Activated CD4-positive, CD25-positive, alpha-beta regulatory T cell (primary cell): ENCODE measurements at regions not wholly inside any gene's neighbourhood (a gene's known extent, or its start where the extent isn't known, plus 50 kb on each side); places are given as distances from the start of the nearest gene placed in this dataset.
"Not testable (repeated sequence)": the region's sequence is repeated elsewhere in the genome, so short reads cannot be mapped to it uniquely, and the experiment has no call there.

ENCODE experiments used
- DNase-seq, 4 experiments: peaks; one replicate each; lab custom pipeline; 2025; lab: John Stamatoyannopoulos, UW

DNA sequence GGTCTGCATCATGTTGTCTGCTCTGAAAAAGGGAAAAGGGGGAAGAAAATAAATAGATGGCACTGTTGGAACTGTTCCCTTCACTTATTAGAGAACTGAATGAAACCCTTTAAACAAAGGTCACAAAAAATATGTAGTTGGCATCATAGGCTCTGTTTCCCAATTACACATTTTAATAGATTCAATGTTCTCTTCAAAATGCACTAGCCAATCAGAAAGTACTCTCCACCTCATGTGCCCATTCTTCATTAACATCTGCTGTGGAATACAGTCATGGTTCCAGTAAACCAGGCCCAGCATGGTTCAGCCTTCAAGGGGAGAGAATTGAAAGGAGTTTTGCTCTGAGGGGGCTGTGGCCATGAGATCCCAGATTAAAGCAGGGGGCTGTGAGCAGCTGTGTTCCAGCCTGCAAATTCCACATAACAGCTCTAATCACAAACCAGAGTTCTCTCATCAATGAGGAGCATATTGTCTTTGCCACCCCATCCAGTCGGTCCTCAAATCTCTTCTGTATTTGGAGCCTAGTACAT lies 165.9 kb upstream of the CREB1 start:
- DNase-seq, result no peak

GRCh38 chr2:207370646-207371045 lies 159.1 kb upstream of the CREB1 start:
- no peak for DNase-seq

DNA sequence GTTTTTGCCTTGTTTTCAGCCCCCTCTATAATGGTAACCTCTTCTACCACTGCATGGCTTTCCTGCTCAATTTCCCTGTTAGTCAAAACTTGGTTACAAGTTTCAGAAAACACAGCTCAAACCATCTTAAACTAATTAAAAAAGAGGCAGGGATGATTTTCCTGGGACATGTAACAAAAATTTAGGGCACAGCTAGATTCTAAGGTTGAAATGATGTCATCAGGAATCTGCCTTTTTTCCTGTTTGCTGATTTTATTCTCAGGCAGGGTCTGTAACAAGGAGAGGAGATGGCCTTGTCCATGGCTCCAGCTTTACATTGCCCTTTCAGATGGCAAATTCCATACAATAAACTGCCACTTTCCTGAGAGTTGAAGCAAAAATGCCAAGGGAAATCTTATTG lies 157.9 kb upstream of the CREB1 start:
- no peak for DNase-seq

DNA sequence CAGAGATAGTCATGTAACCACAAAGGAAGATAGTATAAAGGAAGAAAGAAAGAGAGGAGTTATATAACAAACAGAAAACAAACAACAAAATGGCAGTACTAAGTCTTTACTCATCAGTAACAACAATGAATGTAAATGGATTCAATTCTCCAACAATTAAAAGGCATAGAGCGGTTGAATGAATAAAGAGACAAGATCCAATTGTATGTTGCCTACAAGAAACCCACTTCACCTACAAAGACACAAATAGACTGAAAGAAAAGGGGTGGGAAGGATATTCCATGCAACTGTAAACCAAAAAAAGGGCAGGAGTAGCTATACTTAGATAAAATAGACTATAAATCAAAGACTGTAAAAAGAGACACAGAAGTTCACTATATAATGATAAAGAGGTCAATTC lies 157.3 kb upstream of the CREB1 start:
- DNase-seq, result no peak

DNA sequence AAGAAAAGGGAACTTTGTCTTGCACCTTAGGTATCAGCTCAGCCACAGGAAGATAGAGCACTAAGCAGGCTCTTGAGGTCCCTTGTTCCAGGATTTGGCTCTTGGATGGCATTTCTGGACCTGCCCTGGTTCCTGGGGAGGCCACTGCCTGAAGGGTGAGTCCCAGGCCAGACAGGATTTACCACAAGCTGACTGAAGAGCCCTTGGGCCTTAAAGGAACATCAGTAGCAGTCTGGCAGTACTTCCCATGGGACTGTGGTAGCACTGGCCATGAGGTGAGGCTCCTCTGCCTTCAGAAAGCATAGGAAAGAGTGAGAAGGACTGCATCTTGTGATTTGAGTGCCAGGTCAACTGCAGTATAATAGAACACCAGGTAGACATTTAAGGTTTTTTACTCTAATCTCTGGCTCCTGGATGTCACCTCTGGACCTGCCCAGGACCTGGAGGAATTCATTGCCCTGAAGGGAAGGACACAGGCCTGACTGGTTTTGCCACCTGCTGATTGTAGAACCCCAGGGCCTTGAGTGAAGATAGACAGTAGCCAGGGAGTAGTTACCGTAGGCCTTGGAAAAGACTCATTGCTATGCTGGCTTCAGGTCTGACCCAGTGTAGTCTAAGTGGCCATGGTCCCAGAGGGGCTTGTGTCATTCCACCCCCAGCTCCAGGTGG lies 154.4 kb upstream of the CREB1 start:
- no peak for DNase-seq

GRCh38 chr2:207378620-207379019 lies 151.1 kb upstream of the CREB1 start:
- not testable (repeated sequence) for DNase-seq

- no peak for DNase-seq
These were observed 144.7 kb upstream of the CREB1 start for GRCh38 chr2:207385076-207385475.

DNA sequence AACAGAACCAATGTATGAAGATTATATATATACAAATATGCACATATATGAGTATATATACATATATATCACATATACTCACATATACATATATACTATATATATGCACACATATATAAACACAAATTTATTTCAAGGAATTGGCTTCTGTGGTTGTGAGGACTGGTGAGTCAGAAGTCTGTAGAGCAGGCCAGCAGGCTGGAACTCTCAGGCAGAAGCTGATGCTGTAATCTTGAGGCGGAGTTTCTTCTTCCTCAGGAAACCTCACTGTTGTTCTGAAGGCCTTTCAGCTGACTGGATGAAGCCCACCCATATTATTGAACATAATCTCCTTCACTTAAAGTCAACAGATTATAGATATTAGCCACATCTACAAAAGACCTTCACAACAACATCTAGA lies 143.9 kb upstream of the CREB1 start:
- no peak for DNase-seq

DNA sequence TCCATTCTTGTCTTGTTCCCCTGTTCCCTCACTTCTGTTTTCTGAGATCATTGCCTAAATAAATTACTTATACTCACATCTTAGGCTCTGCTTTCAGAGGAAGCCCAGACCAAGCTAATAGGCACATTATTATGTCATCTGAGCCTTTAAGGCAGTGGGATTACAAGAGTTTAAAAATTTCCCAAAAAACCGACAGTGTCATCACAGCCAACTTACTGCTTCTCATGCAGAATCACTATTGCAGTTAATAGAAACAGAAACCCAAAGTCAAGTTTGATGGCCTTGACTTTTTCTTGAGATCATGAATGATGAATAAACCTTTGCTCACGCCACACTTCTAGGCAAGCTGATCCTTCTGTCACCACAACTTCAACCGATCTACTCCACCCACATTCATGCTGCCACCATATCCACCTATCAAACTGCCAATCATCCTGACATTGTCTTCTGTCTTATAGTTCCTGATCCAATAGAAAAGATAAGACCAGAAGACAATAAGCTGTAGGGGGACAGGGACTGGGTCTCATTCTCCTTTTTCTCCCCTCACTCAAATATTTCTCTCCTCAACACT lies 142.7 kb upstream of the CREB1 start:
- no peak for DNase-seq

DNA sequence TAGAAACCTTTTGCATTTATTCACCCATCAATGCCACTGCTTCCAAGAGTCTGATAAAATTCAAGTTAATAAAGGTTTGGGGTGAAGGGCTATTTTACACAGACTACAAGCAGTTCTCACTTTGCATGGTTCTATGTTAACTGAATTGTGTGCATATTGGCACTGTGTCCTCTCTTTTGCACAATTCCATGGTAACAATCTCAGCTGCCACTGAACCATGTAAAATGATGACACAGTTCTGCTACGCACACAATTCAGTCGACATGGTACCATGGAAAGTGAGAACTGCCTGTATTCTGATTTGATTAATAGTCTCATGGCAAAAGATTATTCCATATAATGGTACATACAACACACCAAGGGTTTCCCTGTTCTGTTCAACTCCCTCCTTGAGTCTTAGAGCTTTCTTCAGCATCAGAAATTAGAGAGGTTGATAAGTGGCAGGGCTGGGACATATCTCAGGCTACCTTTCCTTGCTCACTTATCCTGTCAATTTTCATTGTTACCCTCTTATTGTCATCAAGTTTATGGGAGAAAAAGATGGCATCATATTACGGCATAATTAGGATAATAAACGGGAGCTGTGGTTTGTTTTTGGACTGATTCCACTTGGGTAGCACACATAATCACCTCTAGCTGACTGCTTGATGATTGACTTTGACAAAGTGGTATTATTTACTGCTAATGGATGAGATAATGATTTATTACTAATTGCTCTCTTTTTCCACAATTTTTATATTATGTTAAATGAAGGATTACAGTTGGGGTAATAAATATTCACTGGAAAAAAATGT lies 139.3 kb upstream of the CREB1 start:
- DNase-seq, result no peak

- DNase-seq, result no peak
These were observed 135.5 kb upstream of the CREB1 start for GRCh38 chr2:207394203-207394781.

DNA sequence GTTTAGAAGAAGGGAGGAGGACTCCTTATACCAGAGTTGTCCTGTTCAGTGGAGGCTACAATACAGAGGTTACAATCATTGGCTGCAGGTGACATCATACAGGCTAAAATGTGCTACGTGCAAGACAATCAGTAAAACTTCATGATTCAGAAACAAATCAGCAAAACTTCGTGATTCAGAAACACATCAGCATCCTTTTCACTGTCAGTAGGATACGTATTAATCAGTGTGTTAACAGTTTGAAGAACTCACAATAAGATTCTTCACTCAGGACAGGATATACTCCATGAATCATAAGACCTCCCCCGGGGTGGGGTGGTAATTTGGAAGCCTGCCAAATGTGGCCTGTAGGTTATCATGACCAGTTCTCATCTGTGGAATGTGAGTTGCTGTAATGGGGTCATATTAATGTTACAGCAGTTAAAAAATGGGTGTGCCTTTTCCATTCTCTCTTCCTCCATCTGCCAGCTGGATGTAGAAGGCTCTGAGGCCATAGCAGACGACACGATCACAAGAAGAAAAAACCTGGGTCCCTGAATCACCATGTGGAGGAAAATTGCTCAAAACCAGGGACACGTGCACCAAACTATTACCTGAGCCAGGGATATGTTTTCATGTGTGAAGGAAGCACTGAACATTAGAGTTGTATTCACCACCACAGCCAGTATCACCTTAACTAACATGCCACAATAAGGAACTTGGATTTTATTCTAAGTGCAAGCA lies 134.8 kb upstream of the CREB1 start:
- peak in 1 of 4 experiments; percentile 3 for DNase-seq

- DNase-seq, result no peak
These were observed 134.1 kb upstream of the CREB1 start for GRCh38 chr2:207395535-207396251.

DNA sequence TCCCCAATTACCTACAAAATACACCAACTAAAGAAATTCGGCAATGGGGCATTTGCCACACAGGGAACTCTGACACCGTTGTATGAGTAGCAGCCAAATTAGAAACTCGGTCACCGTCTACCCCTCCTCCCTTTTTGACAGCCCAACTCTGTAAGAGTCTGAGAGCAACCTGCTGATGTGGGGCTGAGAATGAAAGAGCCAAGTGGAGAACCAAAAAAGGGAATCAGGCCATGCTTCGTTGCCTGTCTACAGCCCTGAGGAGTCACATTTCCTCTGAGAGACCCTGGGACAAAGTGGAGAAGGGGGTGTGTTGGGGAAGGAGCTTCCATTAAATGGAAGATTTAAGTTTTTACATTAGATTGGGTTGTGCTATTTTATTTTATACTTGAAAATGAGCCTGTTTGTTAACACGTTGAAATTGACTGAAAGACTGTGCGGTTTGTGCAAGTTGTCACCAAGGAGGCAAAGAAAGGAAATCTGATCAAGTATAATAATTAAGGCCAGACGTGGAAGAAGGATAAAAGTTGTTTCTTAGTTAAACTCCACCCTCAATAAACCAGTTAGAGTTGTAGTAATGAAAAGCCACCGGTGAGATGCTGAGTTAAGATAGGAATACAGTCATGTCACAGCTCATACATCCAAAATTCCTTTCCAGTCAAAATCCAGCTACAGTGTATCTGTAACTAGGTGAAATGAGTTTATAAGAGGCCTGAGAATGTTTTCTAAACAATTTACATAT lies 131.7 kb upstream of the CREB1 start:
- no peak for DNase-seq

- DNase-seq, result no peak
These were observed 130.5 kb upstream of the CREB1 start for GRCh38 chr2:207399301-207399700.

- no peak for DNase-seq
These were observed 128.4 kb upstream of the CREB1 start for GRCh38 chr2:207401338-207401737.

DNA sequence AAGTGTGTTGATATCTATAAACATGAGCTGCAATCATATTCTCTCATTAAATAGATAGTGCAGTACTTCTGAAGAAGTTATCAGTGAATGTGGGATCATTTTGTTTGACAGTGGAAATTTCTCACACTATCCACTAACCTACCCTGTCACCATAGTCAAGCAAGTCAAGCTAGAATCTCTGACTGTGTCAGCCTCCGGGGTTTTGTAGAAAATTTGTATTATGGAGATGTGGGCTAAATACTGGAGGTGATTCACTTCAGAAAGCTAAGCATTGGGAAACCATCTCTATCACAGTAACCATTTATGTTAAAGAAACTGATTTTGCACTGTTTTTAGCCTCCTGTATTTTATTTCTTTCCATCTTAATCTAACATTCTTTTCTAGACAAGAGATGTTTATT lies 126.6 kb upstream of the CREB1 start:
- DNase-seq, result no peak

- no peak for DNase-seq
These were observed 125.8 kb upstream of the CREB1 start for GRCh38 chr2:207403950-207404349.

DNA sequence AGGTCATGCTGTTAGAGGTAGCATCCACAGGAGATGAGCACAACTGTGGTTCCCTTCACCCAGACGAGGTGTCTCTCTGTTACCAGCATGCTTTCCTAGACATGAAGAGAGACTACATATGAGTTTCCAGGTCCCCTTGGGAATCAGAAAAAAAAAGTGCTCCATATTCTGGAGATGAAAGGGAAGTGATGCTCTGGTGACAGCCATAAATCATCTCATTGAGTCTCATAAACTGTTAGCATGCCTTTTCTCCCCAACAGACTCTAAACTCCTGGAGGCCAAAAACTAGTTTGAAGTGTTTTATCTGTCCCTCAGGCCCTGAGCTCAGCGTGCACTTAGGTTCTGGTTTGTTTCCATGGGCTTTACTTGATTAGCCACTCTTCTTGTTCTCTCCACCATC lies 124.6 kb upstream of the CREB1 start:
- no peak for DNase-seq

- no peak for DNase-seq
These were observed 121.5 kb upstream of the CREB1 start for GRCh38 chr2:207408086-207408794.
